Neural cell (in vitro differentiated cells): ENCODE measurements at regions not wholly inside any gene's neighbourhood (a gene's known extent, or its start where the extent isn't known, plus 50 kb on each side); places are given as distances from the start of the nearest gene placed in this dataset.

Source experiments
- H2AFZ ChIP-seq: fragments of 200-600, 300-800 bp; sonication (generic), shearing (Covaris generic); 2 replicates; pipeline ENCODE4 v1.6.0; 2014; ENCODE audit warnings: low read depth, mild to moderate bottlenecking, antibody characterized with exemption, low read length, moderate library complexity
- H3F3A ChIP-seq: fragments of 200-600 bp; shearing (Covaris generic); 2 replicates; pipeline ENCODE4 v1.6.1; 2016; ENCODE audit warnings: mild to moderate bottlenecking, moderate library complexity, mixed read lengths, antibody characterized with exemption, low read length; ENCODE audit not compliant: insufficient read depth, poor library complexity, severe bottlenecking
- H3K27ac ChIP-seq: fragments of 200-600, 300-800 bp; sonication (generic), shearing (Covaris generic); 2 replicates; pipeline ENCODE4 v1.5.1; 2014; ENCODE audit warnings: mild to moderate bottlenecking, low read length, moderate library complexity
- H3K27me3 ChIP-seq: fragments of 300-800, 200-600 bp; sonication (generic), shearing (Covaris generic); 2 replicates; pipeline ENCODE4 v1.6.0; 2014; ENCODE audit warnings: mild to moderate bottlenecking, low read depth, low read length, moderate library complexity; ENCODE audit not compliant: insufficient read depth
- H3K36me3 ChIP-seq: fragments of 300-800, 200-600 bp; sonication (generic), shearing (Covaris generic); 2 replicates; pipeline ENCODE4 v1.5.1; 2014; ENCODE audit warnings: mild to moderate bottlenecking, antibody characterized with exemption, low read length, moderate library complexity; ENCODE audit not compliant: insufficient read depth
- H3K4me2 ChIP-seq: fragments of 300-800, 200-600 bp; sonication (generic), shearing (Covaris generic); 2 replicates; pipeline ENCODE4 v1.6.0; 2014; ENCODE audit warnings: mild to moderate bottlenecking, low read length
- H3K4me3 ChIP-seq: fragments of 300-800, 200-600 bp; sonication (generic), shearing (Covaris generic); 2 replicates; pipeline ENCODE4 v1.5.1; 2014; ENCODE audit warnings: mild to moderate bottlenecking, low read length, moderate library complexity
- H3K79me2 ChIP-seq: fragments of 200-600 bp; shearing (Covaris generic); replicated peaks from 2 replicates; pipeline ENCODE4 v1.6.0; 2014; ENCODE audit warnings: mild to moderate bottlenecking, low read length, moderate library complexity; ENCODE audit not compliant: insufficient read depth
- H3K9ac ChIP-seq: fragments of 300-800, 200-600 bp; sonication (generic), shearing (Covaris generic); 2 replicates; pipeline ENCODE4 v1.6.1; 2016; ENCODE audit warnings: mild to moderate bottlenecking, low read length, mixed read lengths
- H3K9me2 ChIP-seq: fragments of 200-600 bp; shearing (Covaris generic); 2 replicates; pipeline ENCODE4 v1.6.1; 2016; ENCODE audit warnings: mild to moderate bottlenecking, low read length, mixed read lengths; ENCODE audit not compliant: insufficient read depth
- H3K9me3 ChIP-seq: fragments of 200-600, 300-800 bp; sonication (generic), shearing (Covaris generic); 2 replicates; pipeline ENCODE4 v1.6.1; 2016; ENCODE audit warnings: mild to moderate bottlenecking, mixed run types, low read length, moderate library complexity, mixed read lengths
- H4K20me1 ChIP-seq: fragments of 200-600 bp; shearing (Covaris generic); 2 replicates; pipeline ENCODE4 v1.6.1; 2016; ENCODE audit warnings: mild to moderate bottlenecking, mixed run types; ENCODE audit not compliant: insufficient read depth
- CTCF ChIP-seq: fragments of 450-650 bp; IDR thresholded peaks from 2 replicates; pipeline ENCODE4 v1.5.1; 2014; ENCODE audit warnings: antibody characterized with exemption, mild to moderate bottlenecking, moderate library complexity; ENCODE audit not compliant: poor library complexity, severe bottlenecking
- EP300 ChIP-seq: fragments of 450-650 bp; conservative IDR thresholded peaks from 2 replicates; pipeline ENCODE4 v1.6.1; 2014; ENCODE audit warnings: antibody characterized with exemption, mild to moderate bottlenecking, moderate library complexity; ENCODE audit not compliant: poor library complexity, severe bottlenecking
- EZH2 ChIP-seq: fragments of 200-600, 300-800 bp; shearing (Covaris generic), sonication (generic); IDR thresholded peaks from 2 replicates; pipeline ENCODE4 v1.6.1; 2014; ENCODE audit warnings: antibody characterized with exemption, low read length, borderline replicate concordance, mild to moderate bottlenecking; ENCODE audit not compliant: insufficient read depth, poor library complexity, severe bottlenecking
- MXI1 ChIP-seq: fragments of 450-650 bp; conservative IDR thresholded peaks from 2 replicates; pipeline ENCODE4 v1.6.1; 2014; ENCODE audit warnings: antibody characterized with exemption, mild to moderate bottlenecking; ENCODE audit not compliant: poor library complexity, severe bottlenecking
- POLR2AphosphoS5 ChIP-seq: IDR thresholded peaks from 2 replicates; pipeline ENCODE4 v1.6.1; 2012
- RAD21 ChIP-seq: fragments of 450-650 bp; conservative IDR thresholded peaks from 2 replicates; pipeline ENCODE4 v1.6.1; 2014; ENCODE audit warnings: antibody characterized with exemption, mild to moderate bottlenecking, moderate library complexity
- REST ChIP-seq: IDR thresholded peaks from 2 replicates; pipeline ENCODE4 v1.6.1; 2012; ENCODE audit warnings: borderline replicate concordance
- SMC3 ChIP-seq: fragments of 450-650 bp; conservative IDR thresholded peaks from 2 replicates; pipeline ENCODE4 v1.6.1; 2014; ENCODE audit warnings: antibody characterized with exemption, mild to moderate bottlenecking, moderate library complexity; ENCODE audit not compliant: poor library complexity
- TAF1 ChIP-seq: IDR thresholded peaks from 2 replicates; pipeline ENCODE4 v1.6.1; 2012; ENCODE audit warnings: low read depth

GRCh38 chrX:143306991-143307937 lies 210.0 kb downstream of the SPANXN3 start:
- no peaks in the 10 kb centered on the region for H3K79me2 ChIP-seq
- no peaks in the 10 kb centered on the region for H4K20me1 ChIP-seq
- H3K4me2 ChIP-seq, result no peak overlapping the region
- H3K9me3 ChIP-seq, result no peaks in the 10 kb centered on the region
- no peak overlapping the region for H3K4me3 ChIP-seq
- no peak overlapping the region for H3K9ac ChIP-seq
- no peaks in the 10 kb centered on the region for H3K9me2 ChIP-seq
- H3F3A ChIP-seq, result no peaks in the 10 kb centered on the region
- no peak overlapping the region for H2AFZ ChIP-seq
- no peaks in the 10 kb centered on the region for H3K36me3 ChIP-seq
- TF ChIP-seq RAD21 (no peak), SMC3 (no peak), TAF1 (no peak), REST (no peak), POLR2AphosphoS5 (no peak), CTCF (no peak), MXI1 (no peak), EP300 (no peak), EZH2 (no peak)
- H3K27ac ChIP-seq, result no peak overlapping the region
- H3K27me3 ChIP-seq, result no peaks in the 10 kb centered on the region

- Histone ChIP-seq H3K9me2 (no peaks in the 10 kb centered on the region), H3K9me3 (no peaks in the 10 kb centered on the region), H3K79me2 (no peaks in the 10 kb centered on the region), H3K27me3 (no peaks in the 10 kb centered on the region), H4K20me1 (no peaks in the 10 kb centered on the region), H3F3A (no peaks in the 10 kb centered on the region), H3K4me3 (no peak overlapping the region), H3K27ac (no peak overlapping the region), H3K36me3 (no peaks in the 10 kb centered on the region), H3K4me2 (no peak overlapping the region), H2AFZ (no peak overlapping the region), H3K9ac (no peak overlapping the region)
- no peak for TF ChIP-seq EZH2
- TF ChIP-seq TAF1, result no peak
- no peak for TF ChIP-seq REST
- no peak for TF ChIP-seq RAD21
- no peak for TF ChIP-seq POLR2AphosphoS5
- no peak for TF ChIP-seq MXI1
- no peak for TF ChIP-seq CTCF
- TF ChIP-seq SMC3, result no peak
Observed at GRCh38 chrX:143304518-143304917, 212.8 kb downstream of the SPANXN3 start.
